ENCODE measurements at regions not wholly inside any gene's neighbourhood (a gene's known extent, or its start where the extent isn't known, plus 50 kb on each side); places are given as distances from the start of the nearest gene placed in this dataset.

DNA sequence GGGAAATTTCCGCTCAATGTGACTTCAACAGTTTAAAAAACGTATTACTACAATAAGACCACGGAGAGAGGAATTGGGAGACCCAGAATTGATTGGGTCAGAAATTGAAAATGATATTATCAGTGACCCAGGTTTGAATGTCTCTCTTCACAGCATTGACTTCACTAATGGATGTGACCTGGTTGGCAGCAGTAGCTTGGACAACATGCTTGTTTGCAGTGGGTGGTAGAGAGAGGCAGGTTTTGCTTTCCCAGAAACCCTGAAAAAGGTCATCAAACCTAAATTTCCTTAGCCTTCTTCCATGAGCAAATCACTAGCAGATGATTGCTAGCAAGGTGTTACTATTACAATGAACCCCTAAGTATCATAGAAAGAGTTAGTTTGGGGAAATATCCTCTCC, 89.7 kb upstream of the ANTXRL start:
- 89% methylated on average over 3 of the region's 3 CpGs; no CpG with 5 or more reads in 1 of the 2 experiments for WGBS, 2 experiments (ENCODE audit: extremely low coverage in 1 of 2, insufficient coverage in 1 of 2, insufficient read length in 1 of 2, insufficient replicate concordance in 2 of 2, low coverage in 1 of 2, low lambda C conversion rate in 2 of 2, missing lambda C conversion rate in 1 of 2)
- FAIRE-seq (no peak), DNase-seq (ENCODE audit: low read depth in 1 of 2, low spot score in 2 of 2) (no peak)
- ChIA-PET POLR2A (ENCODE audit: partially characterized antibody) (no interaction called here), CTCF (ENCODE audit: partially characterized antibody) (no interaction called here)
- Histone ChIP-seq H3K4me1 (replicated peaks in 1 of 4; ENCODE audit: control insufficient read depth in 3 of 4, insufficient read depth in 4 of 4, low read length in 3 of 4) (no peaks in the 10 kb centered on the region), H3K23me2 (ENCODE audit: low read depth, low read length) (no peaks in the 10 kb centered on the region), H2BK12ac (ENCODE audit: low read depth, low read length) (no peak overlapping the region), H3K4me3 (ENCODE audit: extremely low read depth in 1 of 4, insufficient read depth in 2 of 4, low read depth in 3 of 4, low read length in 4 of 4) (no peak overlapping the region), H2BK20ac (ENCODE audit: low read length) (no peak overlapping the region), H3K9ac (replicated peaks in 1 of 4; ENCODE audit: extremely low read depth in 1 of 4, low read depth in 3 of 4, low read length in 3 of 4) (no peak overlapping the region), H4K8ac (ENCODE audit: extremely low read depth, insufficient read depth, low read length) (no peak overlapping the region), H3K9me3 (ENCODE audit: insufficient read depth in 2 of 2, low read depth in 1 of 2, low read length in 1 of 2) (peaks cover 0 to 3% of the 10 kb centered on the region in 2 experiments; a peak in 1 of 4 replicates), H4K5ac (ENCODE audit: insufficient read length, low read depth, low read length) (no peak overlapping the region), H2AFZ (ENCODE audit: low read length) (0 out of 2 replicates have a peak overlapping the region, but pooled peaks have one; percentile 23), H3K79me2 (ENCODE audit: control insufficient read depth in 1 of 2, insufficient read depth in 2 of 2, low read length in 2 of 2) (no peaks in the 10 kb centered on the region), H2AK5ac (ENCODE audit: low read depth, low read length) (no peak overlapping the region), H3K56ac (replicated peaks; ENCODE audit: insufficient read length, low read depth, low read length) (no peak overlapping the region), H3K4me2 (ENCODE audit: insufficient read depth in 1 of 2, low read depth in 2 of 2, low read length in 2 of 2) (no peak overlapping the region), H3K27ac (ENCODE audit: low read depth, low read length) (no peak overlapping the region), H3K36me3 (ENCODE audit: control insufficient read depth in 2 of 4, insufficient read depth in 4 of 4, low read length in 3 of 4) (no peaks in the 10 kb centered on the region), H4K20me1 (replicated peaks in 1 of 2; ENCODE audit: control insufficient read depth in 1 of 2, insufficient read depth in 2 of 2, low read length in 2 of 2) (no peaks in the 10 kb centered on the region), H3K4ac (replicated peaks; ENCODE audit: insufficient read length, low read depth, low read length) (no peak overlapping the region), H3K27me3 (replicated peaks in 1 of 4; ENCODE audit: control insufficient read depth in 3 of 4, extremely low read depth in 1 of 4, insufficient read depth in 3 of 4, low read length in 3 of 4) (no peaks in the 10 kb centered on the region), H3K79me1 (ENCODE audit: low read depth, low read length) (no peaks in the 10 kb centered on the region), H2BK5ac (ENCODE audit: low read depth, low read length) (no peak overlapping the region), H3K18ac (ENCODE audit: extremely low read depth, low read length) (no peak overlapping the region), H4K91ac (replicated peaks; ENCODE audit: insufficient read length, low read length) (no peak overlapping the region), H2BK120ac (replicated peaks; ENCODE audit: low read depth, low read length) (no peak overlapping the region), H2BK15ac (ENCODE audit: low read length) (no peak overlapping the region), H3K14ac (ENCODE audit: insufficient read length) (no peak overlapping the region), H3K23ac (ENCODE audit: insufficient read length) (no peak overlapping the region)
- TF ChIP-seq TBP (IDR thresholded peaks at IDR 0.05; ENCODE audit: low read depth, low read length) (no peak), TEAD4 (IDR thresholded peaks at IDR 0.05; ENCODE audit: low read depth, low read length) (no peak), CBX5 (IDR thresholded peaks at IDR 0.05; ENCODE audit: low read depth, low read length) (no peak), SUZ12 (IDR thresholded peaks at IDR 0.05; ENCODE audit: low read length) (no peak), CHD1 (IDR thresholded peaks at IDR 0.05; ENCODE audit: low read depth, low read length) (no peak), KDM1A (IDR thresholded peaks at IDR 0.05; ENCODE audit: borderline replicate concordance, low read length) (no peak), CHD2 (IDR thresholded peaks at IDR 0.05; ENCODE audit: low read length) (no peak), SRF (IDR thresholded peaks at IDR 0.05; ENCODE audit: low read depth, low read length) (no peak), SIN3A (conservative IDR thresholded peaks at IDR 0.05 in 1 of 2, IDR thresholded peaks at IDR 0.05 in 1 of 2; ENCODE audit: low read depth in 1 of 2, low read length in 2 of 2) (no peak)
- TF ChIP-seq, protein P1, sequence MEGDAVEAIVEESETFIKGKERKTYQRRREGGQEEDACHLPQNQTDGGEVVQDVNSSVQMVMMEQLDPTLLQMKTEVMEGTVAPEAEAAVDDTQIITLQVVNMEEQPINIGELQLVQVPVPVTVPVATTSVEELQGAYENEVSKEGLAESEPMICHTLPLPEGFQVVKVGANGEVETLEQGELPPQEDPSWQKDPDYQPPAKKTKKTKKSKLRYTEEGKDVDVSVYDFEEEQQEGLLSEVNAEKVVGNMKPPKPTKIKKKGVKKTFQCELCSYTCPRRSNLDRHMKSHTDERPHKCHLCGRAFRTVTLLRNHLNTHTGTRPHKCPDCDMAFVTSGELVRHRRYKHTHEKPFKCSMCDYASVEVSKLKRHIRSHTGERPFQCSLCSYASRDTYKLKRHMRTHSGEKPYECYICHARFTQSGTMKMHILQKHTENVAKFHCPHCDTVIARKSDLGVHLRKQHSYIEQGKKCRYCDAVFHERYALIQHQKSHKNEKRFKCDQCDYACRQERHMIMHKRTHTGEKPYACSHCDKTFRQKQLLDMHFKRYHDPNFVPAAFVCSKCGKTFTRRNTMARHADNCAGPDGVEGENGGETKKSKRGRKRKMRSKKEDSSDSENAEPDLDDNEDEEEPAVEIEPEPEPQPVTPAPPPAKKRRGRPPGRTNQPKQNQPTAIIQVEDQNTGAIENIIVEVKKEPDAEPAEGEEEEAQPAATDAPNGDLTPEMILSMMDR (IDR thresholded peaks at IDR 0.05; ENCODE audit: control extremely low read depth in 1 of 3, insufficient read depth in 1 of 3, low read depth in 1 of 3, low read length in 3 of 3) = no peak
- TF ChIP-seq, protein P2, sequence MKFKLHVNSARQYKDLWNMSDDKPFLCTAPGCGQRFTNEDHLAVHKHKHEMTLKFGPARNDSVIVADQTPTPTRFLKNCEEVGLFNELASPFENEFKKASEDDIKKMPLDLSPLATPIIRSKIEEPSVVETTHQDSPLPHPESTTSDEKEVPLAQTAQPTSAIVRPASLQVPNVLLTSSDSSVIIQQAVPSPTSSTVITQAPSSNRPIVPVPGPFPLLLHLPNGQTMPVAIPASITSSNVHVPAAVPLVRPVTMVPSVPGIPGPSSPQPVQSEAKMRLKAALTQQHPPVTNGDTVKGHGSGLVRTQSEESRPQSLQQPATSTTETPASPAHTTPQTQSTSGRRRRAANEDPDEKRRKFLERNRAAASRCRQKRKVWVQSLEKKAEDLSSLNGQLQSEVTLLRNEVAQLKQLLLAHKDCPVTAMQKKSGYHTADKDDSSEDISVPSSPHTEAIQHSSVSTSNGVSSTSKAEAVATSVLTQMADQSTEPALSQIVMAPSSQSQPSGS (IDR thresholded peaks at IDR 0.05; ENCODE audit: low read length) = no peak
